ENCODE measurements at regions not wholly inside any gene's neighbourhood (a gene's known extent, or its start where the extent isn't known, plus 50 kb on each side); places are given as distances from the start of the nearest gene placed in this dataset.
"Not testable (repeated sequence)": the region's sequence is repeated elsewhere in the genome, so short reads cannot be mapped to it uniquely, and the experiment has no call there.

GRCh38 chr13:65562305-65562704, 1667.8 kb downstream of the PCDH9 start:
- in situ Hi-C loops (cut with HindIII; ENCODE audit: low pct_unique_long_range_greater_than_20kb, low sequenced_read_pairs), result no loop called here
- no peak for DNase-seq (ENCODE audit: low read depth, low spot score)

- in situ Hi-C loops (cut with HindIII; ENCODE audit: low pct_unique_long_range_greater_than_20kb, low sequenced_read_pairs), result no loop called here
- no peak for DNase-seq (ENCODE audit: low read depth, low spot score)
Observed at GRCh38 chr13:65560936-65561335, 1669.2 kb downstream of the PCDH9 start.

- in situ Hi-C loops (cut with HindIII; ENCODE audit: low pct_unique_long_range_greater_than_20kb, low sequenced_read_pairs), result no loop called here
- no peak for DNase-seq (ENCODE audit: low read depth, low spot score)
Observed at GRCh38 chr13:65555962-65556361, 1674.2 kb downstream of the PCDH9 start.

- DNase-seq (ENCODE audit: low read depth, low spot score), result no peak
- in situ Hi-C loops (cut with HindIII; ENCODE audit: low pct_unique_long_range_greater_than_20kb, low sequenced_read_pairs), result no loop called here
Observed at GRCh38 chr13:65553096-65553727, 1676.9 kb downstream of the PCDH9 start.

GRCh38 chr13:65551208-65551607, 1678.9 kb downstream of the PCDH9 start:
- in situ Hi-C loops (cut with HindIII; ENCODE audit: low pct_unique_long_range_greater_than_20kb, low sequenced_read_pairs), result no loop called here
- no peak for DNase-seq (ENCODE audit: low read depth, low spot score)

DNA sequence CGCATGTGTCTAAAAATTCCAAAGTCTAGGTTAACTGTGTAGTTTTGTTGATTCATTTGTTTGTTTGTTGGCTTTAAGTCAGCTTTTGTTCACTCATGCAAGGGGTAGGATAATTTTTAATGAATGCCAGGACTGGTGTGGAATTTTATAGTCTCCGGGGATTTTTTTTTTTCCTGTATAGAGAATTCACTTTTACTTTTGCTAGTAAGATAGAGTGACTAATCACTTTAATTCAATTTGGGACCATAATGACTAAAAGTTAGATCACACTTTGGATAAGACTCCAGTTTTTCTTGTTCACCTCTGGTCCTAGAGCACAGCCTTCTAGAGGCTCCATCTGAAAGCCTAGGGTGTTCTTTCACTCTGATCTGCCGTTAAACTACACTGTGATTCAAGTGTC, 1690.0 kb downstream of the PCDH9 start:
- in situ Hi-C loops (cut with HindIII; ENCODE audit: low pct_unique_long_range_greater_than_20kb, low sequenced_read_pairs), result no loop called here
- DNase-seq (ENCODE audit: low read depth, low spot score), result peak; percentile 5

DNA sequence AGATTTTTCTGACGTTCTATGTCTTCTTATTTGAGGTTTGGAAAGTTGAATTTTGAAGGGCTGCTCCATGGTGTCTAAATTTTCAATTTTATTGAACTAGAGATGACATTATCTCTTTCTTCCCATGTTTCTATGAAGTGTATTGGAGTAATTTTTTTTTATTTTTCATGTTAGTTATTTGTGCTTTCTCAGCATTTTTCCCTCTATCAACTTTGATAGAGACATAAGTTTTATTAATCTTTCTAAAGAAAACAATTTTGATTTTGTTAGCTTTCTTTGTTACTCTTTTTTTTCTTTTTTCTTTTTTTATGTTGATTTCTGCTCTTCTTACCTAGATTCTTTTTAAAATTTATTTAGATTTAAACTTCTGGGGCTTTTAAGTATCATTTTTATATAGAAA, 1694.8 kb downstream of the PCDH9 start:
- in situ Hi-C loops (cut with HindIII; ENCODE audit: low pct_unique_long_range_greater_than_20kb, low sequenced_read_pairs), result no loop called here
- no peak for DNase-seq (ENCODE audit: low read depth, low spot score)

GRCh38 chr13:65532231-65532630, 1697.9 kb downstream of the PCDH9 start:
- peak; percentile 70 for DNase-seq (ENCODE audit: low read depth, low spot score)
- in situ Hi-C loops (cut with HindIII; ENCODE audit: low pct_unique_long_range_greater_than_20kb, low sequenced_read_pairs), result no loop called here

DNA sequence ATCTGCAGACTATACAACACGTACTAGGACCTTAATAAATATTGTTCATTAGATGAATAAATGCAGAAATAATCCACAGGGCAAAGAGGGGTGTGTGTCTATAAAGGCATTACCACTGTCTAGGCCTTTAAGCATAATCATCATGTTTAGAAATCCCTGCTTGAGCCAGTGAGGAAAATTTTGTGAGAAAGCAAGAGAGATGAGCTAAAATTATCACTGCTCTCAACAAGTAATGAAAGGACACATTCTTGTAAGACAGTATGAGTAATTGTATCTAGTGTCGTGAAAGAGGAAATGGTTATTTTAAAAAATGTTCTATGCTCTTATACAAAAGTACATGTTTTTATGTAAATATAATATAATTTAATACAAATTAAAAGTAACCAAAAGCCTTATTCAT, 1699.4 kb downstream of the PCDH9 start:
- in situ Hi-C loops (cut with HindIII; ENCODE audit: low pct_unique_long_range_greater_than_20kb, low sequenced_read_pairs), result no loop called here
- peak; percentile 20 for DNase-seq (ENCODE audit: low read depth, low spot score)

- in situ Hi-C loops (cut with HindIII; ENCODE audit: low pct_unique_long_range_greater_than_20kb, low sequenced_read_pairs), result no loop called here
Observed at GRCh38 chr13:65529541-65529940, 1700.6 kb downstream of the PCDH9 start.

GRCh38 chr13:65508745-65509144, 1721.4 kb downstream of the PCDH9 start:
- DNase-seq (ENCODE audit: low read depth, low spot score), result no peak
- in situ Hi-C loops (cut with HindIII; ENCODE audit: low pct_unique_long_range_greater_than_20kb, low sequenced_read_pairs), result no loop called here

More at GRCh38 chr13:65529541-65529940, 1700.6 kb downstream of the PCDH9 start:
- DNase-seq (ENCODE audit: low read depth, low spot score), result no peak

- in situ Hi-C loops (cut with HindIII; ENCODE audit: low pct_unique_long_range_greater_than_20kb, low sequenced_read_pairs), result no loop called here
- DNase-seq (ENCODE audit: low read depth, low spot score), result no peak
Observed at GRCh38 chr13:65508338-65508737, 1721.8 kb downstream of the PCDH9 start.

DNA sequence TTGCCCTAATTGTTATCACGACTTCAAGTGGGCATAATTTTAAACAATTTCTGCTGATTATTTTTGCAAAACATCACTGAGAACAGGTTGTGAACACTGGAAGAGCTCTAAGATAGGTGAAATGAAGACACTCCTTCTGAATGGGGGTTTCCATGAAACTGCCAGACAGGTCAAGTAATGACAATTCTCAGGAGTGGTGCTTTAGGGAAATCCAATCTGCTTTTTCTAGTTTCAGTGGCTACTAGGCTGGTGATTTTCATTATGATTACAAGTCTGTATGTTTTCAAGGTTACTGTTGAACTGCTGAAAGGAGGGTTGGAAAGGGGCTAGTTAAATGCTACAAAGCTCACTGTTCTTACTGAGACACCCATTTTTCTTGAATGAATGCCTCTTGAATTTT, 1724.2 kb downstream of the PCDH9 start:
- DNase-seq (ENCODE audit: low read depth, low spot score), result no peak
- in situ Hi-C loops (cut with HindIII; ENCODE audit: low pct_unique_long_range_greater_than_20kb, low sequenced_read_pairs), result no loop called here

DNA sequence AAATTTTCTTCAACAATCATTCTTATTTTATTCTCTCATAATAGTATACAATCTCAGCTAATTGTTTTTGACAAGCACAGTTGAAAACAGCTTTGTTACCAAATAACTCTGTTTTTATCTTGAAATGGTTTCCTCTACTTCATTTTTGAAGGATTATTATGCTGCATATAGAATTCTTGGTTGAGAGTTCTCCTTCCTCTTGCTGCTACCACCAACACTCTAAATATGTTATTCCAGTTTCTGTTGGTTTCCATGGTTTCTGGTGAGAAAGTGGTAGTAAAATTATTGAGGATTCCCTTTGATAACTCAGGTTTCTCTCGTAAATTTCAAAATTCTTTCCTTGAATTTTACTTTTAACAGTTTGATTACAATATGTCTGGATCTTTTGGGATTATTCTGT, 1725.9 kb downstream of the PCDH9 start:
- in situ Hi-C loops (cut with HindIII; ENCODE audit: low pct_unique_long_range_greater_than_20kb, low sequenced_read_pairs), result no loop called here
- no peak for DNase-seq (ENCODE audit: low read depth, low spot score)

- in situ Hi-C loops (cut with HindIII; ENCODE audit: low pct_unique_long_range_greater_than_20kb, low sequenced_read_pairs), result no loop called here
- DNase-seq (ENCODE audit: low read depth, low spot score), result no peak
Observed at GRCh38 chr13:65500481-65500880, 1729.7 kb downstream of the PCDH9 start.

- in situ Hi-C loops (cut with HindIII; ENCODE audit: low pct_unique_long_range_greater_than_20kb, low sequenced_read_pairs), result no loop called here
- DNase-seq (ENCODE audit: low read depth, low spot score), result no peak
Observed at GRCh38 chr13:65499256-65499655, 1730.9 kb downstream of the PCDH9 start.

- peak; percentile 32 for DNase-seq (ENCODE audit: low read depth, low spot score)
- in situ Hi-C loops (cut with HindIII; ENCODE audit: low pct_unique_long_range_greater_than_20kb, low sequenced_read_pairs), result no loop called here
Observed at GRCh38 chr13:65497265-65497664, 1732.9 kb downstream of the PCDH9 start.

- DNase-seq (ENCODE audit: low read depth, low spot score); in situ Hi-C loops (cut with HindIII; ENCODE audit: low pct_unique_long_range_greater_than_20kb, low sequenced_read_pairs): not testable (repeated sequence)
Observed at GRCh38 chr13:65490725-65491124, 1739.4 kb downstream of the PCDH9 start.

DNA sequence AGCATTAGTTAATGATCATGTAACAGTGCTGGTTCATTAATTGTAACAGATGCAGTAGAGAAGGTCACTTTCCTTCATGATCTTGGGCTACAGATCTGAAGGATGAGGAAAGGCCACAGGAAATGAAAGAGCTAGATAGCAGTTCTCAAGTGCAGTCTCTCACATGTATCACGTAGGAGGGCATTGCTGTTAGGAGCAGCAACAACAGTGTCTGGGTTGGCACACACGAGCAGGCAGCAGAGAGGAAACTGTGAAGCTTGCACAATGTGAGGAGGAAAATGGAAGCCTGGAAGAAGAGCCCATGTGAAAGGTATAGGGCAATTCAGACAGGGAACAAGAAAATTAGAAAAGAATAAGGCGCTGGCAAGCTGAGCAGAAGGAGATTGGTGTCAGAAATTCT, 1741.5 kb downstream of the PCDH9 start:
- DNase-seq (ENCODE audit: low read depth, low spot score), result no peak
- in situ Hi-C loops (cut with HindIII; ENCODE audit: low pct_unique_long_range_greater_than_20kb, low sequenced_read_pairs), result no loop called here

- in situ Hi-C loops (cut with HindIII; ENCODE audit: low pct_unique_long_range_greater_than_20kb, low sequenced_read_pairs), result no loop called here
- DNase-seq (ENCODE audit: low read depth, low spot score), result no peak
Observed at GRCh38 chr13:65479692-65480091, 1750.4 kb downstream of the PCDH9 start.

Data from SK-MEL-5 (cell line).